K562 (cell line): ENCODE measurements at regions not wholly inside any gene's neighbourhood (a gene's known extent, or its start where the extent isn't known, plus 50 kb on each side); places are given as distances from the start of the nearest gene placed in this dataset.

Source experiments
- BCL6 ChIP-seq: fragments of 250-450 bp; sonication (Bioruptor Pico); IDR thresholded peaks from 2 replicates; pipeline ENCODE4 v1.4.0; 2020
- C11orf30 ChIP-seq: fragments of 450-650 bp; IDR thresholded peaks from 2 replicates; pipeline ENCODE4 v1.6.1; 2016; ENCODE audit warnings: low read depth, mild to moderate bottlenecking
- CBX1 ChIP-seq: sonication (generic); IDR thresholded peaks from 2 replicates; pipeline ENCODE4 v1.6.1; 2016; ENCODE audit warnings: antibody characterized with exemption, low read depth, mild to moderate bottlenecking
- CHD1 ChIP-seq: fragments of 200-600 bp; sonication (generic); IDR thresholded peaks from one replicate; pipeline ENCODE4 v1.6.1; 2012; ENCODE audit warnings: mild to moderate bottlenecking, moderate library complexity, low read length, inconsistent platforms
- DIDO1 ChIP-seq: fragments of 450-650 bp; IDR thresholded peaks from 2 replicates; pipeline ENCODE4 v1.6.1; 2016; ENCODE audit warnings: low read depth, missing biosample characterization, missing genetic modification characterization
- ETV6 ChIP-seq, 3 experiments: fragments of 150-350 bp in 1 of 3; sonication (generic) in 1 of 3; formaldehyde crosslinking in 1 of 3; IDR thresholded peaks; 2 replicates each; pipeline versions ENCODE4 v1.6.1 to v1.8.0; 2014 to 2022; ENCODE audit warnings: borderline replicate concordance in 2 of 3, low read depth in 2 of 3, antibody characterized with exemption in 1 of 3, low read length in 1 of 3, mild to moderate bottlenecking in 1 of 3, missing genetic modification reagents in 1 of 3
- FOS ChIP-seq: IDR thresholded peaks from 3 replicates; pipeline ENCODE4 v1.6.1; 2011; ENCODE audit not compliant: insufficient read length; ENCODE audit errors: extremely low read depth
- IFI16 ChIP-seq: fragments of 250-450 bp; sonication (Bioruptor Pico); IDR thresholded peaks from 2 replicates; pipeline ENCODE4 v2.1.2; 2022; ENCODE audit warnings: mild to moderate bottlenecking, inconsistent platforms
- ILK ChIP-seq: fragments of 450-650 bp; IDR thresholded peaks from 2 replicates; pipeline ENCODE4 v1.6.1; 2016; ENCODE audit warnings: missing genetic modification characterization, low read depth, mild to moderate bottlenecking, missing compliant biosample characterization, moderate library complexity, borderline replicate concordance
- POLR2AphosphoS5 ChIP-seq: IDR thresholded peaks from 2 replicates; pipeline ENCODE4 v1.6.1; 2011; ENCODE audit warnings: mild to moderate bottlenecking, low read depth, low read length, moderate library complexity; ENCODE audit not compliant: control insufficient read depth, insufficient read depth
- PPARD ChIP-seq: fragments of 250-450 bp; sonication (Bioruptor Pico); IDR thresholded peaks from 2 replicates; pipeline ENCODE4 v1.8.0; 2022; ENCODE audit warnings: inconsistent platforms, mild to moderate bottlenecking, moderate library complexity
- SLC30A9 ChIP-seq: fragments of 250-450 bp; sonication (Bioruptor Pico); IDR thresholded peaks from 2 replicates; pipeline ENCODE4 v1.8.0; 2022; ENCODE audit warnings: mild to moderate bottlenecking, moderate library complexity
- SMARCC2 ChIP-seq: fragments of 450-650 bp; IDR thresholded peaks from 2 replicates; pipeline ENCODE4 v1.6.1; 2017; ENCODE audit warnings: antibody characterized with exemption, moderate library complexity, mild to moderate bottlenecking, low read depth
- STAT5B ChIP-seq: fragments of 250-450 bp; sonication (Bioruptor Pico); IDR thresholded peaks from 2 replicates; pipeline ENCODE4 v1.8.0; 2021; ENCODE audit warnings: mild to moderate bottlenecking, inconsistent platforms
- TGIF2 ChIP-seq: sonication (generic); formaldehyde crosslinking; IDR thresholded peaks from 2 replicates; pipeline ENCODE4 v1.8.1; 2022; ENCODE audit warnings: mild to moderate bottlenecking, missing genetic modification reagents, moderate library complexity
- XRCC3 ChIP-seq: fragments of 450-650 bp; IDR thresholded peaks from 2 replicates; pipeline ENCODE4 v1.6.1; 2017; ENCODE audit warnings: mild to moderate bottlenecking, moderate library complexity
- XRCC5 ChIP-seq: fragments of 200-400 bp; formaldehyde crosslinking; IDR thresholded peaks from 2 replicates; pipeline ENCODE4 v1.6.1; 2017; ENCODE audit warnings: low read depth, mild to moderate bottlenecking, low read length
- ZC3H11A ChIP-seq: IDR thresholded peaks from 2 replicates; pipeline ENCODE4 v1.6.1; 2012; ENCODE audit warnings: low read depth, low read length, improper control_type of control experiment
- ZFPM2 ChIP-seq: fragments of 250-450 bp; sonication (Bioruptor Pico); IDR thresholded peaks from 2 replicates; pipeline ENCODE4 v1.5.1; 2022; ENCODE audit warnings: mild to moderate bottlenecking
- ZNF133 ChIP-seq: fragments of 250-450 bp; sonication (Bioruptor Pico); IDR thresholded peaks from 2 replicates; pipeline ENCODE4 v1.4.0; 2020; ENCODE audit warnings: mild to moderate bottlenecking
- ZNF197 ChIP-seq: fragments of 200-800 bp; sonication (Bioruptor generic); IDR thresholded peaks from 2 replicates; pipeline ENCODE4 v1.6.1; 2016; ENCODE audit warnings: low read depth, missing genetic modification characterization, missing compliant biosample characterization
- ZNF232 ChIP-seq: sonication (generic); formaldehyde crosslinking; IDR thresholded peaks from 2 replicates; pipeline ENCODE4 v1.8.0; 2022; ENCODE audit warnings: mild to moderate bottlenecking, missing genetic modification reagents
- TF ChIP-seq, protein P1 (sequence below), 2 experiments: IDR thresholded peaks; 2 replicates each; pipeline ENCODE4 v1.6.1; 2012; ENCODE audit warnings: improper control_type of control experiment in 2 of 2, low read depth in 2 of 2, low read length in 2 of 2, borderline replicate concordance in 1 of 2
- TF ChIP-seq, protein P2 (sequence below): fragments of 250-450 bp; sonication (Bioruptor Pico); IDR thresholded peaks from 2 replicates; pipeline ENCODE4 v1.8.0; 2021; ENCODE audit warnings: moderate library complexity, mild to moderate bottlenecking, inconsistent platforms
- TF ChIP-seq, protein P3 (sequence below): fragments of 250-450 bp; sonication (Bioruptor Pico); IDR thresholded peaks from 2 replicates; pipeline ENCODE4 v1.9.0; 2021; ENCODE audit warnings: mild to moderate bottlenecking
- TF ChIP-seq, protein P4 (sequence below): fragments of 450-650 bp; IDR thresholded peaks from 2 replicates; pipeline ENCODE4 v1.6.1; 2018; ENCODE audit warnings: mild to moderate bottlenecking, low read depth; ENCODE audit not compliant: partially characterized antibody

DNA sequence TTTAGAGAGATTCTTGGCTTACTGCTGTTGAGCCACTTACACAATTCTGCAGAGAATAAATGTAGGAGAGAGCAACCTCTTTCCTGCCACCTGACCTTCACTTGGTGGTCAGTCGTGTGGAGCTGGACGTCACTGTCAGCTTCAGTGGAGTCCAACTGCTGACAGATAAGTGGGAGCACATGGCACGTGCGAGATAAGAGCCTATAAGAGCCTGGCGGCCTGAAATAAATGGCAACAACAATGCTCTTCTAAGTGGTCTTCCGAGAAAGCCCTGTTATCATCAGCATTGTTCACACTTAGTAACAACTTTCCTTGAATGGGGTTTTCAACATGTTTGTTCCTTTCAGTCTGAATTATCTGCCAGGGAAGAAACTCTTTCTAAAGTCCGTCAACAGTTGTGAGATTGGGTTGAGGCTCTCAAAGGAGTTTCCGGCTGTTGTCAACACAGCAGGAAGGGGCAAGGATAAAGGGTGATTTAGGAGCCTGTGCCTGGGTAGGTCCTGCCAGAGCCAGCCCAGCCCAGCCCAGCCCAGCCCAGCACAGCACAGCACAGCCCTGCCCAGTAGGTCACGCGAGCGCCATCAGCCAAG lies 57.2 kb upstream of the RUNX1 start (continued):
- TF ChIP-seq FOS, result no peak
- TF ChIP-seq XRCC5, result no peak
- no peak for TF ChIP-seq SLC30A9 (CRISPR knock-in tag)
- TF ChIP-seq C11orf30, result no peak
- peak in 1 of 2 experiments; percentile 45; a peak in 2 of 4 replicates for TF ChIP-seq ETV6 (IDR thresholded peaks at IDR 0.05; ENCODE audit: borderline replicate concordance in 1 of 2, low read depth in 2 of 2, low read length in 1 of 2)
- TF ChIP-seq ETV6 (CRISPR knock-in tag; IDR thresholded peaks at IDR 0.05; ENCODE audit: borderline replicate concordance), result no peak
- TF ChIP-seq, protein P1, sequence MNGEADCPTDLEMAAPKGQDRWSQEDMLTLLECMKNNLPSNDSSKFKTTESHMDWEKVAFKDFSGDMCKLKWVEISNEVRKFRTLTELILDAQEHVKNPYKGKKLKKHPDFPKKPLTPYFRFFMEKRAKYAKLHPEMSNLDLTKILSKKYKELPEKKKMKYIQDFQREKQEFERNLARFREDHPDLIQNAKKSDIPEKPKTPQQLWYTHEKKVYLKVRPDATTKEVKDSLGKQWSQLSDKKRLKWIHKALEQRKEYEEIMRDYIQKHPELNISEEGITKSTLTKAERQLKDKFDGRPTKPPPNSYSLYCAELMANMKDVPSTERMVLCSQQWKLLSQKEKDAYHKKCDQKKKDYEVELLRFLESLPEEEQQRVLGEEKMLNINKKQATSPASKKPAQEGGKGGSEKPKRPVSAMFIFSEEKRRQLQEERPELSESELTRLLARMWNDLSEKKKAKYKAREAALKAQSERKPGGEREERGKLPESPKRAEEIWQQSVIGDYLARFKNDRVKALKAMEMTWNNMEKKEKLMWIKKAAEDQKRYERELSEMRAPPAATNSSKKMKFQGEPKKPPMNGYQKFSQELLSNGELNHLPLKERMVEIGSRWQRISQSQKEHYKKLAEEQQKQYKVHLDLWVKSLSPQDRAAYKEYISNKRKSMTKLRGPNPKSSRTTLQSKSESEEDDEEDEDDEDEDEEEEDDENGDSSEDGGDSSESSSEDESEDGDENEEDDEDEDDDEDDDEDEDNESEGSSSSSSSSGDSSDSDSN (IDR thresholded peaks at IDR 0.05; ENCODE audit: borderline replicate concordance in 1 of 2, low read depth in 2 of 2, low read length in 2 of 2), result no peak
- TF ChIP-seq ZC3H11A, result no peak
- TF ChIP-seq XRCC3, result no peak
- TF ChIP-seq, protein P2, sequence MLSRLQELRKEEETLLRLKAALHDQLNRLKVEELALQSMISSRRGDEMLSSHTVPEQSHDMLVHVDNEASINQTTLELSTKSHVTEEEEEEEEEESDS, result no peak
- TF ChIP-seq PPARD (CRISPR knock-in tag), result no peak
- TF ChIP-seq, protein P3, sequence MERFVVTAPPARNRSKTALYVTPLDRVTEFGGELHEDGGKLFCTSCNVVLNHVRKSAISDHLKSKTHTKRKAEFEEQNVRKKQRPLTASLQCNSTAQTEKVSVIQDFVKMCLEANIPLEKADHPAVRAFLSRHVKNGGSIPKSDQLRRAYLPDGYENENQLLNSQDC, result no peak
- TF ChIP-seq BCL6 (CRISPR knock-in tag), result no peak; the same call in 1 of the 2 replicates
- no peak for TF ChIP-seq ZNF133 (CRISPR knock-in tag)
- TF ChIP-seq STAT5B (CRISPR knock-in tag), result no peak
- peak; percentile 92 for TF ChIP-seq DIDO1 (tag)
- peak; percentile 65; the same call in 1 of the 2 replicates for TF ChIP-seq ZNF197 (CRISPR knock-in tag)
- TF ChIP-seq ILK (tag), result no peak
- TF ChIP-seq ZNF232, result no peak
- TF ChIP-seq TGIF2 (CRISPR knock-in tag), result no peak
- TF ChIP-seq ZFPM2 (CRISPR knock-in tag), result no peak
- peak; percentile 82 for TF ChIP-seq SMARCC2
- TF ChIP-seq IFI16, result no peak
- TF ChIP-seq CBX1, result no peak
- TF ChIP-seq POLR2AphosphoS5, result peak; percentile 82; the same call in 1 of the 2 replicates
- TF ChIP-seq CHD1, result no peak
- TF ChIP-seq, protein P4, sequence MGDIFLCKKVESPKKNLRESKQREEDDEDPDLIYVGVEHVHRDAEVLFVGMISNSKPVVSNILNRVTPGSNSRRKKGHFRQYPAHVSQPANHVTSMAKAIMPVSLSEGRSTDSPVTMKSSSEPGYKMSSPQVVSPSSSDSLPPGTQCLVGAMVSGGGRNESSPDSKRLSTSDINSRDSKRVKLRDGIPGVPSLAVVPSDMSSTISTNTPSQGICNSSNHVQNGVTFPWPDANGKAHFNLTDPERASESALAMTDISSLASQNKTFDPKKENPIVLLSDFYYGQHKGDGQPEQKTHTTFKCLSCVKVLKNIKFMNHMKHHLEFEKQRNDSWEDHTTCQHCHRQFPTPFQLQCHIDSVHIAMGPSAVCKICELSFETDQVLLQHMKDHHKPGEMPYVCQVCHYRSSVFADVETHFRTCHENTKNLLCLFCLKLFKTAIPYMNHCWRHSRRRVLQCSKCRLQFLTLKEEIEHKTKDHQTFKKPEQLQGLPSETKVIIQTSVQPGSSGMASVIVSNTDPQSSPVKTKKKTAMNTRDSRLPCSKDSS, result no peak
